ENCODE measurements at regions not wholly inside any gene's neighbourhood (a gene's known extent, or its start where the extent isn't known, plus 50 kb on each side); places are given as distances from the start of the nearest gene placed in this dataset.

GRCh38 chr22:48944433-48944750 is 883.3 kb downstream of the BRD1 start:
- Histone ChIP-seq H3K9me3 (ENCODE audit: control insufficient read depth, insufficient read depth, low read length) (no peaks in the 10 kb centered on the region), H3K36me3 (ENCODE audit: control insufficient read depth, low read length) (no peaks in the 10 kb centered on the region), H3F3A (ENCODE audit: control insufficient read depth, insufficient read depth) (no peaks in the 10 kb centered on the region), H4K20me1 (ENCODE audit: control insufficient read depth, insufficient read depth, low read depth, low read length) (no peaks in the 10 kb centered on the region), H3K4me2 (ENCODE audit: low read length) (no peak overlapping the region), H3K79me2 (ENCODE audit: control insufficient read depth, low read length) (no peaks in the 10 kb centered on the region), H3K27ac (ENCODE audit: low read depth, low read length) (no peak overlapping the region), H3K4me1 (ENCODE audit: control insufficient read depth, low read length) (no peaks in the 10 kb centered on the region), H3K27me3 (ENCODE audit: control insufficient read depth, low read length) (no peaks in the 10 kb centered on the region), H3K9me2 (replicated peaks; ENCODE audit: control insufficient read depth, low read length) (no peaks in the 10 kb centered on the region), H3K4me3 (ENCODE audit: low read length) (no peak overlapping the region)
- TF ChIP-seq, protein P1, sequence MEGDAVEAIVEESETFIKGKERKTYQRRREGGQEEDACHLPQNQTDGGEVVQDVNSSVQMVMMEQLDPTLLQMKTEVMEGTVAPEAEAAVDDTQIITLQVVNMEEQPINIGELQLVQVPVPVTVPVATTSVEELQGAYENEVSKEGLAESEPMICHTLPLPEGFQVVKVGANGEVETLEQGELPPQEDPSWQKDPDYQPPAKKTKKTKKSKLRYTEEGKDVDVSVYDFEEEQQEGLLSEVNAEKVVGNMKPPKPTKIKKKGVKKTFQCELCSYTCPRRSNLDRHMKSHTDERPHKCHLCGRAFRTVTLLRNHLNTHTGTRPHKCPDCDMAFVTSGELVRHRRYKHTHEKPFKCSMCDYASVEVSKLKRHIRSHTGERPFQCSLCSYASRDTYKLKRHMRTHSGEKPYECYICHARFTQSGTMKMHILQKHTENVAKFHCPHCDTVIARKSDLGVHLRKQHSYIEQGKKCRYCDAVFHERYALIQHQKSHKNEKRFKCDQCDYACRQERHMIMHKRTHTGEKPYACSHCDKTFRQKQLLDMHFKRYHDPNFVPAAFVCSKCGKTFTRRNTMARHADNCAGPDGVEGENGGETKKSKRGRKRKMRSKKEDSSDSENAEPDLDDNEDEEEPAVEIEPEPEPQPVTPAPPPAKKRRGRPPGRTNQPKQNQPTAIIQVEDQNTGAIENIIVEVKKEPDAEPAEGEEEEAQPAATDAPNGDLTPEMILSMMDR (IDR thresholded peaks at IDR 0.05; ENCODE audit: low read depth, low read length, poor library complexity, severe bottlenecking) = no peak
- TF ChIP-seq EZH2phosphoT487 (IDR thresholded peaks at IDR 0.05; ENCODE audit: borderline replicate concordance, low read length) = no peak

DNA sequence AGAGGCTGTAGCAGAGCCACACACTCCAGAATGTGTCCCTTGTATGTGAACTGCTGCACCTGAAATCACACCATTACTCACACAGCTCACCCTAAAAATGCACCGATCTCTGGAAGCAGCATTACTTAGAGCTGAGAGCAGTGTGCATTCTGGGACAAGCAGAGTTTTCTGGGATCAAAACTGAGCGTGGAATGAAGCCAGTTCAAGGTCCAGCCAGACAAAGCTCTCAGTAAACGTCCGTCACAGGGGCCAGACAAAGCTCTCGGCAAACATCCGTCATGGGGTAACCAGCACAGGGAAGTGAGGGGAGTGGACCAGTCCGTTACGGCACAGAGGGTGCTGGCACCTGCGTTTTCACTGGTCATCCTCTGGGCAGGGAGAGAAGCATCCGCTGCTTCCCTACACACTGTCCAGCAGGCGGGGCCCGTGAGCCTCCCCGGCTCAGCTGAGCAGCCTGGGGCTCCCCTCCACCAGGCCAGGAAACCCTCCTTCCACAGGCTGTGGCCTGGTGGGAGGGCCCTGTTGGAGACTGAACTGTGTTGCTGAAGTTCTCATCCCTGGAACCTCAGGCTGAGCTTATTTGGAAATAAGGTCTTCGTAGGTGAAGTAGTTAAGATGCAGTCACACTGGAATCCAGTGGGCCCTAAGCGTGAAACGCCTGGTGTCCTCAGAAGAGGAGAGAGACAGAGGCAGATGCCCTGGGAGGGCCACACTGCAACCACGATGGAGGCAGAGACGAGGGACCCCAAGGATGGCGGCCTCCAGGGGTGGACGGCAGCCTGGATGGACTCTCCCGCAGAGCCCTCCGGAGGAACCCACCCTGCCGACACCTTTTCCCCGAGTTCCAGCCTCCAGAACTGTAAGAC is 883.9 kb downstream of the BRD1 start:
- Histone ChIP-seq H3K27me3 (ENCODE audit: control insufficient read depth, low read length) (no peaks in the 10 kb centered on the region), H3K4me2 (ENCODE audit: low read length) (no peak overlapping the region), H3K36me3 (ENCODE audit: control insufficient read depth, low read length) (no peaks in the 10 kb centered on the region), H3F3A (ENCODE audit: control insufficient read depth, insufficient read depth) (no peaks in the 10 kb centered on the region), H3K27ac (ENCODE audit: low read depth, low read length) (no peak overlapping the region), H3K79me2 (ENCODE audit: control insufficient read depth, low read length) (no peaks in the 10 kb centered on the region), H3K9me3 (ENCODE audit: control insufficient read depth, insufficient read depth, low read length) (no peaks in the 10 kb centered on the region), H3K4me3 (ENCODE audit: low read length) (no peak overlapping the region), H3K4me1 (ENCODE audit: control insufficient read depth, low read length) (no peaks in the 10 kb centered on the region), H3K9me2 (replicated peaks; ENCODE audit: control insufficient read depth, low read length) (no peaks in the 10 kb centered on the region), H4K20me1 (ENCODE audit: control insufficient read depth, insufficient read depth, low read depth, low read length) (no peaks in the 10 kb centered on the region)
- TF ChIP-seq EZH2phosphoT487 (IDR thresholded peaks at IDR 0.05; ENCODE audit: borderline replicate concordance, low read length) = no peak
- TF ChIP-seq, protein P1 (IDR thresholded peaks at IDR 0.05; ENCODE audit: low read depth, low read length, poor library complexity, severe bottlenecking) = peak; percentile 66

DNA sequence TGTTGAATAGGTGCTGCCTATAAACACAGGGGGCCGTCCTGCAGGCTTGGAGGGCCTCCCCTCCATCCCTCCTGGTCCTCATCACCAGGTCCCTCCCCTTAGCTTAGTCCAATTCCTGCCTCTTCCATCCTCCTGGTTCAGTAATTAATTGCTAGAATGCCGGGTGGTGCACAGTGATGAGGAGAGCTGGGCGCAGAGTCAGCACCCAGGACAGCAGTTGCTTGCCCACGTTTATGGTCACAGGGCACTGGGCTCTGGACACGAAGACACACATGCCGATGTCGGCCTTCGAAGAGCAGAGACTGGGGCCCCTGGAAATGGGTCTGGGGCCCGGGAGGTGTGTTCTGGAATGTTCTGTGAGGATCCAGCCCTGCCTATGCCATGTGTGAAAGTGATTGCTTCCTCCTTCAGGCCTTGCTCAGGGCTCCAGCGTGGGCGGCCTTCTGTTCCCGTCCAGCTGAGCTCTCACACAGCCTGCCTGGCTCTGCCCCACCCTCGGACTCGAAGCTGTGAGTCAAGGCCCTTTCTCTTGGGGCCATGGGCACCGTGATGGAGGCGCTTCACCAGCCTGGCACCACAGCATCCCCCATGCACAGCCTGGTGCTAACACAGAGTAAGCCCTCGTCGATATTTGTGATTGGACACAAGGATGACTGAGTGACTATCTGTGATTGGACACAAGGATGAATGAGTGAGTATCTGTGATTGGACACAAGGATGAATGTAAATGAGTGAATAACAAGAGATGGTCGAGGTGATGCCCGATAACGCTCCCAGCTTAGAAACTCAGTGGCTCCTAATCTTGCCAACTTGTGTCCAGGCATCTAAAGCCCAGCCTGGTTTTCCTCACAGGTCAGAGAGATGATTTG is 884.7 kb downstream of the BRD1 start:
- H3K36me3 ChIP-seq (ENCODE audit: control insufficient read depth, low read length) = no peaks in the 10 kb centered on the region
- TF ChIP-seq EZH2phosphoT487 (IDR thresholded peaks at IDR 0.05; ENCODE audit: borderline replicate concordance, low read length) = no peak
- TF ChIP-seq, protein P1 (IDR thresholded peaks at IDR 0.05; ENCODE audit: low read depth, low read length, poor library complexity, severe bottlenecking) = no peak
- H3K79me2 ChIP-seq (ENCODE audit: control insufficient read depth, low read length) = no peaks in the 10 kb centered on the region
- no peak overlapping the region for H3K4me3 ChIP-seq (ENCODE audit: low read length)
- no peaks in the 10 kb centered on the region for H3K4me1 ChIP-seq (ENCODE audit: control insufficient read depth, low read length)
- H3F3A ChIP-seq (ENCODE audit: control insufficient read depth, insufficient read depth) = no peaks in the 10 kb centered on the region
- H3K4me2 ChIP-seq (ENCODE audit: low read length) = no peak overlapping the region
- no peak overlapping the region for H3K27ac ChIP-seq (ENCODE audit: low read depth, low read length)
- no peaks in the 10 kb centered on the region for H4K20me1 ChIP-seq (ENCODE audit: control insufficient read depth, insufficient read depth, low read depth, low read length)
- no peaks in the 10 kb centered on the region for H3K9me3 ChIP-seq (ENCODE audit: control insufficient read depth, insufficient read depth, low read length)
- H3K27me3 ChIP-seq (ENCODE audit: control insufficient read depth, low read length) = no peaks in the 10 kb centered on the region
- no peaks in the 10 kb centered on the region for H3K9me2 ChIP-seq (replicated peaks; ENCODE audit: control insufficient read depth, low read length)
